ENCODE measurements at regions not wholly inside any gene's neighbourhood (a gene's known extent, or its start where the extent isn't known, plus 50 kb on each side); places are given as distances from the start of the nearest gene placed in this dataset.

DNA sequence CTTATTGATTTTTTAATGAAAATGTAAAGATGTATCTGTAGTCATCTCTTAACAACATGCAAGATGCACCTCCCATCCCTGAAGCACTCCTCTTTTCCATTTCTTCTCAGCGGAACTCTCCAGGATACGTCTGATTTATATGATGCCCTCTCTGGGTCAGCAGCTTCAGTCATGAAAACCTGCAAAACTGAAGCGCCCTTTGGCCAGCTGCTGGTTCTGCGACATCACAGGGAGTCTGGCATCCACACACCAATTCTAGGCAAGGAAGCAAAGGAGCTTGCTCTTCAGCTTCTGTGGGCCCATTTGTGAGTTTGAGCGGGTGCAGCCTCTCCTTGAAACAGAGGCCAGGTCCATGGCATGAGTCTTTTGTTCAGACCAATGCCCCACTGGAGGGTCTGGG is 1253.3 kb downstream of the TBC1D22A start:
- DNase-seq (ENCODE audit: low read depth in 4 of 4, low spot score in 3 of 4): no peak

GRCh38 chr22:48004936-48005335 is 1242.5 kb downstream of the TBC1D22A start:
- DNase-seq (ENCODE audit: low read depth in 4 of 4, low spot score in 3 of 4): no peak

DNA sequence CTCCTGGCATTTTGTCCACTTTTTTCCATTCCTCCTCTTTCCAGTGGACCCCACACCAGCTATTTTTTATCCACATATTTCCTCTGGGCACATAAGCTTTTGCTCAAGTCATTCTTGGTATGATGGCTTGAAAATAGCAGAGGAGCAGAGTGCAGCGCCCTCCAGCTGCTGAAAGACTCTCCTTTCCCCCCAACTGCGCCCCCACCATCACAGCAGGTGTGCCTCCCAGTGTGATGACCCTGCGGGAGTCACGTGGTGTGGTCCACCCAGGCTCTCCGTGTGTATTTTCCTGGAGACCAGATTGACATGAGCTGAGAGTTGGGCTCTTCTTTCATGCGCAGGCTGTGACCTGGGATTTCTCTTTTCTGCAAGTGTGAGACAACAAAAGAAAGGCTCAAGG is 1241.6 kb downstream of the TBC1D22A start:
- no peak for DNase-seq (ENCODE audit: low read depth in 4 of 4, low spot score in 3 of 4)

DNA sequence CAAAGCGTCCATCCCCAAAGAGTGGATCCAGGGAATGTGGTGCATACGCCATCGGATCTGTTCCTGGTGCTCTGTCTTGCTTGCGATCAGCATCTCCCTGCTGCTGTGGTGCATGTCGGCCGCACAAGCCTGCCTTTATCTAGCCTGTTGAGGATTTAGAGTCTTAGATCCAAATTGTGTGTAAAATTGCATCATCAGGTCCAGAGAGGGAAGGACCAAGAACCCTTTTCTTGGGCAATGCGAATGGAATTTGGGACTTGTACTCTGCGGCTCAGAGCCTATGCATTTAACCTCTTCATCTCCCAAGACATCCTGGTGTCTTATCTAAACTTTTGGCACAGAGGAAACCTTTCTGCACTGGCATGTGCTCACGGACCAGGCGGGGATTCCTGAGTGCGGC is 1238.7 kb downstream of the TBC1D22A start:
- no peak for DNase-seq (ENCODE audit: low read depth in 4 of 4, low spot score in 3 of 4)

- no peak for DNase-seq (ENCODE audit: low read depth in 4 of 4, low spot score in 3 of 4)
These were observed 1235.2 kb downstream of the TBC1D22A start for GRCh38 chr22:47997612-47998011.

DNA sequence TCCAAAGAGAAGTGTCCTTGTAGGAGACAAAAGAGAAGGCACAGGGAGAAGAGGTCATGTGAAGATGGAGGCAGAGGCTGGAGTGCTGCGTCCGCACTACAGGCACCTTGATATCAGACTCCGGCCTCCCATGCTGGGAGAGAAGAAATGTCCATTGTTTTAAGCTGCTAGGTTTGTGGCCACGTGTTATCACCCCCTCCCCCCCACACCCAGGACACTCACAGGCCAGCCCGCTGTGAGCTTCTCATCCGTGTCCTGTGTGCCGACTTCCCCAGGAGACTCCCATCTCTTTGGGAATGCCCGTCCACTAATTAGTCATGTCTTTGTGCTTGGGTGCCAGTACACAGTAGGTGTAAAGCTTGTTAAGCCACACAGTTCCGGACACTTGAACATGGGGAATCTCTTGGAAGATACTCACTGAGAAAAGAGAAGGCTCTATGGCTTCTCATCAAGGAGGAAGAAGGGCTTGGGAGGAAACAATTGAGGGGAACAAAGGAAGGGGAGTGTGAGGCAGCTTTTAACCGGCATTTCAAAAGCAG is 1234.7 kb downstream of the TBC1D22A start:
- DNase-seq (ENCODE audit: low read depth in 4 of 4, low spot score in 3 of 4): no peak

DNA sequence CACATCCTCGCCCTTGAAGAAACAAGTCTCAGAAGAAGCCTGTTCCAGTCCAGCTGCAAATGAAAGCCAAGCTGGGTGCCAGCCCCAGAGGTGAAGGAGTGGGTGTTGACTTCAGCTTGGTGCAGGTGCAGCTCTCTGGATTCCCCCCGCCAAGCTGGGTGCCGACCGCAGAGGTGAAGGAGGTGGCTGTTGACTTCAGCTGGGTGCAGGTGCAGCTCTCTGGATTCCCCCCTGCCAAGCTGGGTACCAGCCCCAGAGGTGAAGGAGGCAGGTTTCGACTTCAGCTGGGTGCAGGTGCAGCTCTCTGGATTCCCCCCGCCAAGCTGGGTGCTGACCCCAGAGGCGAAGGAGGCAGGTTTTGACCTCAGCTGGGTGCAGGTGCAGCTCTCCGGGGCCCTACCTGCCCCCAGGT is 1234.0 kb downstream of the TBC1D22A start:
- no peak for DNase-seq (ENCODE audit: low read depth in 4 of 4, low spot score in 3 of 4)

DNA sequence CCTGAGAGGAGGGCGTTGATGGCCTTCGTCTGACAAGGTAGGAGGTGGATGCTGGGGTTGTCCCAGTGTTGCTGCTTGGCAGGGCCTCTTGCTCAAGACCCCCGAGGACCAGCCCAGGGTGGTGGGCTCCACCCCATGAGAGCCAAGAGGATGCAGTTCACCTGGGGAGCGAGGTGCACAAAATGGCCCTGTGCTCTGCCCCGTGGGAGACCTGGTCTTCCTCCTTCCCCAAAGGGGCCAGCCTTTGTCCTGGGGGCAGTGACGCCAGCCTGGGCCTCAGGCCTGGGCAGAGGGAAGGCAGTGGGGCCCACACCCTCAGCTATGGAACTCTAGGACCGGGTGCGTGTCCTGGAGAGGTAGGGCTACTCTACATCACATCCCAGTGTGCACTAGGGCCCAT is 1233.3 kb downstream of the TBC1D22A start:
- no peak for DNase-seq (ENCODE audit: low read depth in 4 of 4, low spot score in 3 of 4)

DNA sequence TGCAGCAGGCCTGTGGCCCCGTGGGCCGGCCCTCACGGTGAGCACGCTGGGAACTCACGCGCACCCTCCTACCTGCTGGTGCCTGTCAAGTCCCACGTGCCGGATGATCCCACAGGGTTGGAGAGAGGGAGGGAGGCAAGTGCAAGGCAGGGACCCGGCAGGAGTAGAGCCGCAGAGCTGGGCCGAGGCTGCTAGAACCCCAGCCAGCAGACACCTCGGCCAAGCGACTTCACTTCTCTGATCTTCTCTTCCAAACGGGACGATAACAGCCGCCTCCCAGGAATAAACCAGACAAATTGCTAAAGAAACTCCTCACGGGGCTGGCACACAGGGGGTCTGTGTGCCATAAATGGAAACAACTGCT is 1232.8 kb downstream of the TBC1D22A start:
- DNase-seq (ENCODE audit: low read depth in 4 of 4, low spot score in 3 of 4): no peak

- no peak for DNase-seq (ENCODE audit: low read depth in 4 of 4, low spot score in 3 of 4)
These were observed 1232.3 kb downstream of the TBC1D22A start for GRCh38 chr22:47994601-47995263.

- DNase-seq (ENCODE audit: low read depth in 4 of 4, low spot score in 3 of 4): no peak
These were observed 1231.6 kb downstream of the TBC1D22A start for GRCh38 chr22:47994045-47994444.

DNA sequence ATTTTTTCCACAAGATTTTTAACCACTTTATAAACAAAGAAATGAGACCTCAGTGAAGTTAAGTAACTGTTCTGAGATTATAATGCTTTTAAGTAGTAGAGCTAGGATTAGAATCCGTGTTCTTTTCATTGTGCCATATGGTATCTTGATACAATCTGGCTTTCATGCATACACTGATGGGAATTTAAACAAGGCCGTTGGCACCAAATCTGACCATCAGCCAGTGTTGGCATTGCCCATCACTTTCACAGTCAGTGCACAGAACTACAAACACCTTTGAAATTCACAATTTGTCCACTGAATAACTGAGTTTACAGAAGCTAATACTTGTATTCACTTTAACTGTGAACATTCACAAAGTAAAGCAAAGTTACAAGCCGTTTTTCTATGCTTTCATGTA is 1228.0 kb downstream of the TBC1D22A start:
- DNase-seq (ENCODE audit: low read depth in 4 of 4, low spot score in 3 of 4): no peak

DNA sequence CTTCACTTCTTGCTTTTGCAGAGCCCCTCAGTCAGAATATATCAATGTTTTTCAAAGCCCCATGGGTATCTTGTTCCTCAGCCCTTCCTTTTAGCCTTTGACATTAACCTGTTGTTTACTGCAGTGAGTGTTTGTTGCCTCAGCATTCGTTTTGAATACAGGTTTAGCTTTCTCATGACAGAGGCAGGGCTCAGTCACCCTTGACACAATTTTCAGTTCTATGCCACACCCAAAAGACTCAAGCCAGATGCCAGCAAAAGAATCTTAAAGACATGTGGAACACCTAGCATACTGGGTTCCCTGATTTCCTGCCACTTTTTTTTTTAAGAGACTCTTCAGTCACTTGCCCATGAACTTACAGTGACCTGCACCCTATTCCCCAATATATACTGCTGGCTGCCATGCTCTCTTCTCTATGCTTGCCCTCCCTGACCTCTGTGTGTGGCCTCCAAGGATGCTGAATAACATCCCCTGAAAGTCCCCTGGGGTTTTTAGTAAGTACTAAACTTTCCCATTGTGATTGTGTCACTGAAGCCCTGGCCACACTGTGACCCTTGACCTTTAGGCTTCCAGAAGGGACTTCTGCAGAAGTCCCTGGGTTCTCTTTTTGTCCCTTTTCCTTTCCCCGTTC is 1225.5 kb downstream of the TBC1D22A start:
- DNase-seq (ENCODE audit: low read depth in 4 of 4, low spot score in 3 of 4): no peak

GRCh38 chr22:47976219-47976618 is 1213.8 kb downstream of the TBC1D22A start:
- DNase-seq (ENCODE audit: low read depth in 4 of 4, low spot score in 3 of 4): no peak

GRCh38 chr22:47967831-47968230 is 1205.4 kb downstream of the TBC1D22A start:
- DNase-seq (ENCODE audit: low read depth in 4 of 4, low spot score in 3 of 4): no peak

DNA sequence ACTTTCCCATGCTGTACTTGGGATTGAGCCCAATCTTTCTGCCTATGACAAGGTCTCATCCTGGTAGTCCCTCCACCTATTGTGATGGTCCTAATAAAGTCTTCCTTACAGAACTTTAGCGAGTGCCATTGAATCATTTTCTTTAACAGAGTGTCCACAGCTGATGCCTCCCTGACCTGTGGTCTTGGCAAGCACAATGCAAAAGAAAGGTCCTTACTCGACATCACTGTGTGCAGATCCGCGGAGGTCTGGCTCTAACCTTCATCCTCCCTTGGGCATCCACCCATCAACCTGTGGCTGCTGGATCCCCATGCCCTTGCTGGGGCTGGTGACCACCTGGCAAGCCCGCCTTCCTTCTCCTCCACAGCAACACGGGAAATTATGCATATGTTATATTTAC is 1203.9 kb downstream of the TBC1D22A start:
- DNase-seq (ENCODE audit: low read depth in 4 of 4, low spot score in 3 of 4): no peak

- DNase-seq (ENCODE audit: low read depth in 4 of 4, low spot score in 3 of 4): no peak
These were observed 1203.4 kb downstream of the TBC1D22A start for GRCh38 chr22:47965896-47966295.

DNA sequence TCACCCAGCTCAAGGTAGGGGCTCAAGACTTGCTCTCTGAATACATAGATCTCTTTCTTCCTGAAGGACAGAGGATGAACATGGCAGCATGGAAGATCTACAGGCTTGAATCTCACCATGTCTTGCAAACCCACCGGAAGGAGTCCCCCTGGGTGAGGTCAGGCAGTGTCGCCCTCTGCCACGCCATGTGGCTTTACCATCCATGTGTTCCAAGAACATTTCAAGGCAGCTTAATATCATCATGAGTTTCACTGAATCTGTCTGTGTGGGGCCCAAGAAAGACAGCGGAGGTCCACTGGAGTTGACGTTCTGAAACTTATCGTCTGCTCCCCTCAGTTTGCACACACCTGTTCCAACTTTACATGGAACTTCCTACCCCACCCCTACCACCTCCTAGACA is 1202.6 kb downstream of the TBC1D22A start:
- DNase-seq (ENCODE audit: low read depth in 4 of 4, low spot score in 3 of 4): no peak

- no peak for DNase-seq (ENCODE audit: low read depth in 4 of 4, low spot score in 3 of 4)
These were observed 1201.2 kb downstream of the TBC1D22A start for GRCh38 chr22:47963660-47964059.

DNA sequence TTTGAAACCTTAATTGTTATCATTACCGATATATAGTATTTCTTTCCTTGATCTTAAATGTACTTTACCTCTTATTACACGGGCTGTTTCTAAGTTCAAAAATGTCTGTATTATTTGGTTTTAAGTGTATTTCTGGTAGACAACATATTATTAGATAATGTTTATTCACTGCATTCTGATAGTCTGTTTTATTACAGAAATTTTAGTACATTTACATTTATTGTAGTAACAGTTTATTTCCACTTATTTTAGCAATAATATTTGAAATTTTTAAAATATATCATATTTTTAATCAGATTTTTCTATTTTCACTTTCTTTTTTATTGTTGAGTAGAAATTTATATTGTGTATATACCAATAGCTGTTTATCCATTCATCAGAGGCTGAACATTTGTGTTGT is 1195.2 kb downstream of the TBC1D22A start:
- no peak for DNase-seq (ENCODE audit: low read depth in 4 of 4, low spot score in 3 of 4)

- DNase-seq (ENCODE audit: low read depth in 4 of 4, low spot score in 3 of 4): no peak
These were observed 1191.7 kb downstream of the TBC1D22A start for GRCh38 chr22:47954107-47954506.

DNA sequence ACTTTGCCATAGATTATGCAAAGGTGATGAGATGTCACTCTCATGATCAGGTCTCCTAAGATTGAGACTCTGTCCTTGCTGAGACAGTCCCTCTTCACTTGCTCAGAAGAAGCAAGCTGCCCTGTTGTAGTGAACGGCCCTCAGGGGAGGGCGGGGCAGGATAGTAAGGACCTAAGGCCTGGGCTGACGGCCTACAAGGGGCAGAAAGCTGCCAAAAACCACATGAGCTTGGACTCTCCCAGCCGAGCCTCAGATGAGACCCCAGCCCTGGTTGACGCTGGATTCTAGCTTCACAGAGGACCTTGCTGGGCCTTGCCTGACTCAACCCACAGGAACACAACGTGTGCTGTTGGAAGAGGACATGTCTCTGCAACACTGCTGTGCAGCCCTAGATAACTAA is 1182.5 kb downstream of the TBC1D22A start:
- no peak for DNase-seq (ENCODE audit: low read depth in 4 of 4, low spot score in 3 of 4)
